ENCODE measurements at regions not wholly inside any gene's neighbourhood (a gene's known extent, or its start where the extent isn't known, plus 50 kb on each side); places are given as distances from the start of the nearest gene placed in this dataset.
"Not testable (repeated sequence)": the region's sequence is repeated elsewhere in the genome, so short reads cannot be mapped to it uniquely, and the experiment has no call there.

DNA sequence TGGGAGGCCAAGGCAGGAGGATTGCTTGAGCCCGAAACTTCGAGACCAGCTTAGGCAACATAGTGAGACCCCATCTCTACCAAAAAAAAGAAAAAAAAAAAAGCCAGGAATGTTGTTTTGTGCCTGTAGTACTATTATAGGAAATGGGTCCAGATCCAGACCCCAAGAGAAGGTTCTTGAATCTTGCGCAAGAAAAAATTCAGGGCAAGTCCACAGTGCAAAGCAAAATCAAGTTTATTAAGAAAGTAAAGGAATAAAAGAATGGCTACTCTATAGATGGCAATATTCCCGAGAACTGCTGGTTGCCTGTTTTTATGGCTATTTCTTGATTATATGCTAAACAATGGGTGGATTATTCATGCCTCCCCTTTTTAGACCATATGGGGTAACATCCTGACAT is 51.2 kb upstream of the RDX start:
- DNase-seq = no peak

DNA sequence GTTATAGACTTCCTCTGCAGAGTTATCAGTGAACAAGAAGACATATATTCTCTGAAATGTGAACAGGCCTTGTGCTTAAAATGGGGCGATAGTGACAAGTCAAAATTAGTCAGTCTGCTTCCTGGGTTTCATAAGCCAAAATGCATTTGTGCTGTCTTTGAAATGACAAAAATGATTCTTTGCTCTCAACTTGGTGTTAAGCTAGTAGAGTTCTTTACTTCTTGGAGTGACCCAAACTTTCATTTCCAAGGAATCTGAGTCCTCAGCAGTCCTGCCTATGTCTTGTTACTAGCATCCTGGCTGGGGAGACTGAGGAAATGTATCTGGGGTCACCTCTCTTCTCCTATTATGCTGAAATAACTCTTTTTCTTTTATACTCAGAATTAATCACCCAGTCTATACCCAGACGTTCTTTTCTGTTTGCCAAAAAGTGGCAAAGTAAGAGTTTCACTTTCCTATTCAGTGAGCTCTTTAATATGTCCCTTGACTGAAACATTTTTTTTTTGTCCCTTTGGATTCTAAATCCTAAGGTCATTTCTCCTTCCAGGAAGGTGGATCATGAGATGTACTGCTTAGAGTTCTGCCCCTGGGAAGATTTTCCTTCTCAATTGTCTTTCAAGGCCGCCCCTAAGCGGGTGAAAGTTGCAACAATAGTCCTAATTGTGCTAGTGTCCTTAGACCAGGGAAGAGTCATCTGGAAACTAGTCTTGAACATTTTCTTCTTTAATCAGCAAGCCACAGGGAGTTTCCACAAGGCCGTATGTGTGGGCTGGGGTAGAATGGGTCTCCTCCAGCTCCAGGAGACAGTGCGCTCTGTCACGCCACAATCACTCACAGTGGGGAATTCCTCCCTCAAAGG is 53.0 kb upstream of the RDX start:
- DNase-seq = no peak

DNA sequence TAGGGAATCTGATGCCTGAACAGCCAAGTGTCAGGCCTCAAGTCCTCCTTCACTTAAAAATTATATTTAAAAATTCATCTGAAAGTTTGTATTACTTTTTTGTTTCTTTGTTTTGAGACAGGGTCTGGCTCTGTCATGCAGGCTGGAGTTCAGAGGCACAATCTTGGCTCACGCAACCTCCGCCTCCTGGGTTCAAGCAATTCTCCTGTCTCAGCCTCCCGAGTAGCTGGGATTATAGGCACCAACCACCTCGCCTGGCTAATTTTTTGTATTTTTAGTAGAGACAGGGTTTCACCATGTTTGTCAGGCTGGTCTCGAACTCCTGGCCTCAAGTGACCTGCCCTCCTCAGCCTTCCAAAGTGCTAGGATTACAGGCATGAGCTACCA is 53.6 kb upstream of the RDX start:
- not testable (repeated sequence) for DNase-seq

DNA sequence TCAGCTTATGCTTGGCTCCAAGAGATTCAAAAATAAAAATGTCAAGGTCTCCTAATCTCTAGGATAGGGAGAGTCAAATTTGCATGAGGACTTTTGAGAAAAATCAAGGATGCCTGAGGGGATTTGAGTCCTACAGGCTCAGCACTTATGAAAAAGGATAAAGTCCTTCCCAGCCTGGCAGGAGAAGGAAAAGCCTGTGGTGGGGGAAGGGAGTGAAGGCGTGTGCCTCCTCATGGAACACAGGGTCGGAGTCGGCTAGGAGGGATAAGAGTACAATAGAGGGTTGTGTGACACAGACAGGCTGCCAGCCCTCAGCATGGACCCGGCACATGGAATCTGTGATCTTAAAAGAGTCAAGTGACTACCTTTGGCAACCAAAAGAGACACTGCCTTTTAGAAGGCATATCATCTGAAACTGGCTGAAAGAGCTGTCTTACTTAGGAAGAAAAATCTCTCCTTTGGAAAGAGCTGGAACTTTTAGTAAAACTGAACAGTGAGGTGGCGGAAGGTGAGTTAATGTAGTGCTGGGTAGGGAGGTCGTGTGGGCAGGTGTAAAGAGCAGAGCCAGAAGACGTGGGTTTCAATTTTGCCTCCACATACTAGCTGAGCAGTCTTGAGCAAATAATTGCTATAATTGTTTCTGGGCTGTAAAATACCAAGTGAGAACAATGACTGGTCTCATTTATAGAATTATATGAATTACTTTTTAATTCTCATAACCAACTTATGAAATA is 58.8 kb upstream of the RDX start:
- no peak for DNase-seq

DNA sequence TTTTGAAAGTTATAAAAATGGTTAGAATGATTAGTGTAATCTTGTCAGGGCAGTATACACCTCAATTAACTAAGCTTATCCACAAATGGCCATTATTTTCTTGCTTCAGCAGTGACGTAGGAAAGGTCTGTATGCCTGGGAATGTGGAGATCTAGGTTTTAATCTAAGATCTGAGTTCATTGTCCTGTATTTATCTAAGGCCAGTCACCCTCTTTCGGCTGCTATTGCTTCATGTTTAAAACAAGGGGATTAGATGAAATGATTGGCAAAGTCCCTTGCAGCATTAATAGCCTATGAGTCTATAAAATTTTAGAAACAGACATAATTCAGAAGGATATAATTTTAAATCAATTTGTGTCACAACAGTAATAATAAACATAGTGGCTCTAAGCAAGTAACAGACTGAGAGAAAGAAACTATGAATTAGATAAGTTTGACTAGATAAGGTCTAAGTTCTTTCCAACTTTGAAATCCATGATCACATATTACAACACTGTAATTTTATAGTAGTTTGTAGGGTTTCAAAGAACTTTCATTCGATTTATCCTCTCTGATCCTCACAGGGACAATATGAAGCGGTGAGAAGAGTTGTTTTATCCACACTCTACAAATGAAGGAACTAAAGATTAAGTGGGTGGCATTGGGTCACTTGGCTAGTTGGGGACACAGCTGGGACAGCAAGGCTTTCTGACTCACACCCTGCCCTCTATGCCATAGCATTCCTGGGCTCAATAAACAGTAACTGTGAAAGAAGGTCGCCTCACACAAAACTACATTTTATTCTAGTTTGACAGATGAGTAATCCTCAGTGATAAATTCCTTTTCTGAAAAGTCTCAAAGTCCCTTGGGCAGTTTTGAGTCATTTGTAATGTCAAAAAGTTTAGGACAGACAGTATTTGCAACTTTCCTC is 60.6 kb upstream of the RDX start:
- no peak for DNase-seq

DNA sequence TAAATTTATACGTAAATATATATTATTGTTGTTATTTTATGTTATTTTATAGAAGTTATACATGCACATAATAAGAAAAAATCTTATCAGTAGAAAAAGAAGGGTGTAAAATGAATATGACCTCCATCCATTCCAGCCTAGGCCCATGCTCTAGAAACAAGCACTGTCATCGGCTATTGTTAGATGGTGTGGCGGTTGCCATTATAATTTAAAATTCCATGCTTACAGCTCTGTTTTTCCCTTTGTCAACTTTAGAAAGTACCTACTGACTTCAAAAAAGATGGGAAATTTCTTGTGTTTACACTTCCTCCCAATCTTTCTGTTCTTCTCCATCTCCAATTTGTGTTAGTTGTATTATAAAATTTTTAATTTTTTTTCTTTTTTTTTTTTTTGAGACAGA is 61.9 kb upstream of the RDX start:
- DNase-seq = no peak

DNA sequence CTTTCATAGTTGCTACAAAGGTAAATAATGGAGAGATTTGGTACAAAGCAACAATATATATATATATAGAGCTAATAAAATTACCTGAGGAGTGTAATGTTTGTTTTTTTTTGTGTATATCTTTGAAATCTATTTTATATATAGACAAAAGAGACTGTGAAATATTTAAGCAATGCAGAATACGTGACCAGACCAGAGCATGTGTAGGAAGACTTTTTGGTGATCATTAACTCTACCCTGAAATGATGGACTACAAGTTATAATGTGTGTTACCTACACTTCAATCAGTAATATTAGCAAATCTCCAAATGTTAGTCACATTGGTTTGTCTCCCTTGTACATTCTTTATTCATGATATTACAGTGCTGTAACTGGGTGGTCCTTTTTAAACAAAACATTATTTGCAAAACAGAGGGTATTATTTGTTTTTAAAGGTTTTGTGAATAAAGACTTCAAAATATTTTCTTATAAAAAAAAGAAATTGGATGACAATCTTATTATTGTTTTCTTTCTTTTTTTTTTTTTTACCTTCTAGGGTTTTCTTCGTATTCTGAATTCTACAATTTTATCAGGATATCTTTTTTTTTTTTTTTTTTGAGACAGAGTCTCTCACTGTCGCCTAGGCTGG is 64.5 kb upstream of the RDX start:
- DNase-seq = not testable (repeated sequence)

DNA sequence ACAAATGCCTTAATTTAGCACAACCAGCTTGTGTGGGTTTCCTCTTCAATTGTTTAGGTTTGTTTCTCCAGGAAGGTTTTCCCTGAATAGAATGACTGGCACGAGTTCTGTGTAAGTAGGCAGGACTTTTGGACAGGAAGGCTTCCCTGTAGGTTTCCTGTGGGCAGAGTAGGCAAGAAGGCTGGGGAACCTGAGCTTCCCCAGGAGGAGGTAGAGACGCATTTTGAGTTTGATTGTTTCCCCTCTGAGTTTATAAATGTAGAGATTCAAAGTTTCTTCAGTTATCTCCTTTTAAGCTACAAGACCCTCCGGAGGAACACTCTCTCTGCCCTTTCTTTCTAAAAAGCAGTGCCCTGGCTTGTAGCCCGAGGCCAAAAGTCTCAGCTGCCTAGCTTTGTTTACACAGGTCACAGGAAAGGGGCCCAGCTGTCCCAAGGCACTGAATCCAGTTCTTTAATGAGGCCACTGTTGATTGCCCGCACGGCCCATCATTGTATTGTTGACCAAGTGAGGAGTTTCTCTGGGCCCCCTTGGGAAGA is 66.6 kb upstream of the RDX start:
- no peak for DNase-seq

DNA sequence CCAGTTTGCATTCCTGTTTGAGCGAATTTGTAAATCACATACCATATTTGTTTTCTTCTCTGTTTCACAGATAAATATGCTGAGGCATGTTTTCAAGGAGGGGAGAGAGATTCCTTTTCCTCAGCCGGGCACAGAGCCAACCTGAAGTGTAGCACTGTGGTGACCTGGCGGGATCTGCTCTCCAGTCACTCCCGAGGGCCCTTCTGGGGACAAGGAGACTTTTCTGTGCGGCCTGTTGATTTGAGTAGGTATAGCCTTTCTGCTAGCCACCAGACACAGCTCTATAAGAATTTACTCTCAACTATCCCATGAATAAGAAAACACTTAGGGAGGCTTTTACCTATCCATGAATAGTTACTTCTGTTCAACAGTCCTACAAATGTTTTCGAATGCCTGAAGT is 63.5 kb upstream of the FDX1 start:
- DNase-seq = no peak

DNA sequence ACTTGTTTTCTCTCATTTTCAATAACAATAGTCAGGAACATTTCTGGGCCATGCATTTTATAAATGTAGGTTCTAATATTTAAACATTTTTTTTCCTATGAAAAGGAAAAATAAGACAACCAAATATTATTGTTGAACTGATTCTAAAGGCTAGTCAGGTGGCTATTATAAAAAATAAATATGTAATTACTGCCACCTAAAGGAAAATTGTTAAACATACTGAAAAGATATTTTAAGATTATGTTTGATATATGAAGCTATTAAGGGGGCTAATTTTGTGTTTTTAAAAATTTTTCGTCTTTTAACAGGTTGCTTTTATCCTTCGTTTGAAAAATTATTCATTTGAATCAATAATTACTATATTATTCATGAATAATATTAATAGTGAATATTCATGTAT is 62.2 kb upstream of the FDX1 start:
- no peak for DNase-seq

DNA sequence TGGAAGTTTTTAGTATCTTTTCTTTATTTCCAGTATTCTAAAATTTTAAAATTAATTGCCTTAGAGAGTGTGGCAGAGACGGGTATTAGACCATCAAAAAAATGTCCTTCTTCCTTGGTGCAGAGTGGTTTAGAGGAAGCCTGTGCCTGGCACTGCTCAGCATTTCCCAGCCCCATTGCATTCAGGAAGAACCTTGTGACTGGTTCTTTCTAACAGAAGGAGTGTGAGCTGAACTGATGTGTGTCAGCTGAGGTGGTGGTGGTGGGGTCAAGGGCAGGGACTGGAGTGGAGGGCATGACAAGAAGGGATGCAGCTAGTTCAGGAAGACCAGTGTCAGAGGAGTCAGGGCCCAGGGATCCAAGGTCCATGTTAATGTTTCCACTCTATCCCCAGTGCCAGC is 58.7 kb upstream of the FDX1 start:
- no peak for DNase-seq

DNA sequence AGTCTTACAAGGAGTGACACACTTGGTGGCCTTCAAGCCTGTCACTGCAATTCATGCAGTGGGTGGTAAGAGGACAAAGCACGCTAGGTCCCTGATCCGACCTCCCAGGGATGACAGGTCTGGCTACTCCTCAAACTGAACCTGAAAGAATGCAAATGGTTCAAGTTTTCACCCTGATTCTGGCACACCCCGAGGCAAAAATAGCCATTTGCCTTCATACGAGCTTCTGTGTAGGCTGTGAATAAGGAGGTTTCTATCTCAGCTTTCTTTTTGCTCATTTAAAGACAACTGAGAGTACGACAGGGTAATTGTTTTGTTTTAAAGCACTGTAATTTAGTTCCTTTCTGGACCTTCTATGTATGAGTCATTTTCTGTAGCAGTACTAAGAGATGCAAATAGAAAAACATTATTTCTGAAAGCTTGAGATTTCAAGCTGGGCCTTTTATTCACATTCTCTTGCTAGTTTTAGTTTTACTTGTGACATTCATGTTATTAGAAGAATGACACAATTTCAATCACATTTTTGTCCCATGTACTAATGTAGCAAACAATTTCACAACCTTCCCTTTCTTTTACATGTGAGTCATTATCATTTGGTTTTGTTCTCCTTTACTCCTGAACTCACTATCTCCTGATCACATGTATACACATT is 56.6 kb upstream of the FDX1 start:
- no peak for DNase-seq

DNA sequence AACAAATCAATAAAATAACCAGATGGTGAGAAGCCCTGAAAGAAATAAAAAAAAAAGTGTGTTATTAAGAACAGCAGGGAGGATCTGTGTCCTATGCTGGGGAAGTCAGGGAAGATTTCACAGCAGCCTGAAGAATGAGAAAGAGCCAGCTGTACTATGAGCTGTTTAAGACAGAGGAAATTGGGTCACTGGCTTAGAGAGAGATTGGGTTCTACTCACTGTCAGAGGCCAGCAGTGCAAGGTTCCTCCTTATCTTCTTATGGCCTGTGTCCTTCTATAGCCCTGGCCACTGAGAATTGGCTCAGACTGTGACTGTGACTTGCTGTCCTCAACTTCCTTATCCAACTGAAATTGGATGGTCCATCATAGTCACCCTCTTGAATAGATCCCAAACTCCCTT is 54.8 kb upstream of the FDX1 start:
- no peak for DNase-seq

DNA sequence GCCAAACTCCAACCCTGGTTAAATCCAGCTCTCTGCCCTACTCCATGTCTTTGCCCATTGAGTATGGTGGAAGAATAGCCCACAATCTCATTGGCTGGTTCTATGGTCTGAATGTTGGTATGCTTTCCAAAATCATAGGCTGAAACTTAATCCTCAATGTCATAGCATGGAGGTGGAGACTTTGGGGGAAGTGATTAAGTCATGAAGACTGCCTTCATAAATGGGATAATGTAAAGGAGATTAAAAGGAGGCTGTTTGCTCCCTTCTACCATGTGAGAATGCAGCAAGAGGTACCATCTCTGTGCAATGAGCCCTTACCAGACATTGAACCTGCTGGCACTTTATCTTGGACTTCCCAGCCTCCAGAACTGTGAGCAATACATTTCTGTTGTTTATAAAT is 54.4 kb upstream of the FDX1 start:
- DNase-seq = no peak

DNA sequence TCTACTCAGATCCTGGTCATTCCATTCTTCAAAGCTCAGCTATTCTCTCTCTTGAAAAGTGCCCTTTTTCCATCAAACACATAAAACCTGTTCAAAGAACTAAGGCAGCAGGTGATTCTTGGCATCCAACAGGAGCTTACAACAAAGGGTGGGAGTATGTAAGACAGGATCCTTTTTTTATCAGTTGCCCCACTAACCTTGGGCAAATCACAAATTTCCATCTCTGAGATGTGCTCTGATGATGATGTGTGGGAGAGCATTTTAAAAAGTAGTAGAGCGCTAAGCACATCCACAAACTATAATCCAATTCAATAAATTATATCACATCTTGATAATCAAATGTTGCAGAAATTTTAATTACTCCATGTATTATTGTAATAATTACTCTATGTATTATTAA is 53.7 kb upstream of the FDX1 start:
- DNase-seq = no peak

DNA sequence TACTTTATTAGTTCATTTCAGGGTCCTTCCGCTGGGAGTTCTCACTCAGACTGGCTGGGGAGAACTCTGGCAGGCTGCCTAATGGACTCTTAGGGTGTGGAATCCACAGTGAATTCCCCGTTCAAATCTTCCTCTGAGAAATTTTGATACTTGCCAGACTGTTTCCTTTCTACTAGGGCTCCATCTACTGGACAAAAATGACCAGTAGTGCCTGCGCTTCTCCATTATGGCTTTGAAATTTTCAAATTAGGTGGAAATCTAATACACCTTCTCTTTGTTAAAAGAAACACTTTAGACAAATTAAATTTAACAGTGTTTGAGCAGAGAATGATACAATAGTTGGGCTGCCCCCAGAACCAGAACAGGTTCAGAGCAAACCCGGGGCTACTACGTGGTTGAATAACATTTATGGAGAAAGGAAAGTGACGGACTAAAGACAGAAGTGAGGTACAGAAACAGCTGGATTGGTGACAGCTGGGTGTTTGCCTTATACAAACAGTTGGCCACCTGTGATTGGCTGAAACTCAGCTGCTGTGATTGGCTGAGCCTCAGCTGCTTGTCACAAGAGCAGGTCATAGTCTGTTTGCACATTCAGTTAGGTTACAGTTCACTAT is 52.9 kb upstream of the FDX1 start:
- DNase-seq = peak; percentile 2

DNA sequence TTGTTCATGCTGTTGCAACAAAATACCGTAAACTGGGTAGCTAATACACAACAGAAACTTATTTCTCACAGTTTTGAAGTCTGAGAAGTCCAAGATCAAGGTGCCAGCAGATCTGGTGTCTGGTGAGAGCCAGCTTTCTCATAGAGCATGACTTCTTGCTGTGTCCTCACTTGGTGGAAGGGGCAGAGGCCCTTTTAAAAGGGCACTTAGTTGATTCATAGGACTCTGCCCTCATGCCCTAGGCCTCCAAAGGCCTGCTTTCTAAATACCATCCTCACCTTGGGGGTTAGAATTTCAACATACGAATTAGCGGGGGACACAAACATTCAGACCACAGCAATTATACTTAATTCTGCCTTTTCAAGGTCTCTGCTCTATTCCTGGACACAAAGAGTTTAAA is 52.3 kb upstream of the FDX1 start:
- DNase-seq = no peak

DNA sequence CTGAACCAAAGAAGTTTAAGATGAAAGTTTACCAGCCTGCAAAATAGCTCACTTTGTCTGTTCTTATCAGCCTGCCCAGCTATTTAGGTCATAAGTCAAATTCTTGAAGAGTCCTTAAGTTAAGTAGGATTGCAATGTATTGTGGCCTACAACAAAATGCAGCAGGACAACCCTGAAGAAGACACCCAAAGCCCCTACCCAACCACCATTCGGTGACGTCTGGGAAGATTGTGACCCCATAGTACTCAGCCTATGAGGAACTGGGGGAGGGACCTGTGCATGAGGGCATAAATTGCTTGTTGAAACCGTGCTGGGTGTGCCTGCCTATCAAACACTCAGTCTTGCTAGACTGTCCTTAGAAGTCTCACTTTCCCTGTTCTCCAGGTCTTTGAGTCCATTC is 50.5 kb upstream of the FDX1 start:
- no peak for DNase-seq

DNA sequence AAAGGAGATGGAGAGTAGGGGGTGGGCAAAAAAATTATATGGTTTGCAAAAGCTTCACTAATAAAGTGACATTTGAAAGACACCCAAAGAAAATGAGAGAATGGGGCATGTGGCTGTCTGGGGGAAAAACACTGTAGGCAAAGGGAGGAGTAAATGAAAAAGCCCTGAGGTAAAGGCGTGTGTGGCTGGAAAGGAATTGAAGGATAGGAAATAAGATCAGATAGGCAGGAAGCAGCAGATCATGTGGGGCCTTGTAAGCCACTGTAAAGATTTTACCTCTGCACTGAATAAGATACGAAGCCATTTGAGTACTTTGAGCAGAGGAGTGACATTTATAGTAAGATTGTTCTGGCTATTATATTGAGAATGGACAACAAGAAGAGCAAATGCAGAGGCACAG is 49.8 kb upstream of the FDX1 start:
- DNase-seq = no peak

Data from activated CD4-positive, alpha-beta T cell treated with anti-CD3 and anti-CD28 coated beads, Interleukin-2, amount 50 U/mL, for 1 hour (primary cell).